ENCODE measurements at regions not wholly inside any gene's neighbourhood (a gene's known extent, or its start where the extent isn't known, plus 50 kb on each side); places are given as distances from the start of the nearest gene placed in this dataset.

- CTCF ChIA-PET: interaction anchor here (1.1 kb wide), 1 partner anchor 8 kb away, joined by 3 read pairs; no protein-coding TSS in a partner anchor
- TF ChIP-seq CTCF (IDR thresholded peaks at IDR 0.05; ENCODE audit: control extremely low read depth, extremely low read depth, low read depth, missing control alignments): no peak
- POLR2A ChIA-PET: no interaction called here
- no peak for DNase-seq (ENCODE audit: extremely low spot score)
These were observed 796.2 kb upstream of the RBFOX1 start for GRCh38 chr16:6536411-6536810.

DNA sequence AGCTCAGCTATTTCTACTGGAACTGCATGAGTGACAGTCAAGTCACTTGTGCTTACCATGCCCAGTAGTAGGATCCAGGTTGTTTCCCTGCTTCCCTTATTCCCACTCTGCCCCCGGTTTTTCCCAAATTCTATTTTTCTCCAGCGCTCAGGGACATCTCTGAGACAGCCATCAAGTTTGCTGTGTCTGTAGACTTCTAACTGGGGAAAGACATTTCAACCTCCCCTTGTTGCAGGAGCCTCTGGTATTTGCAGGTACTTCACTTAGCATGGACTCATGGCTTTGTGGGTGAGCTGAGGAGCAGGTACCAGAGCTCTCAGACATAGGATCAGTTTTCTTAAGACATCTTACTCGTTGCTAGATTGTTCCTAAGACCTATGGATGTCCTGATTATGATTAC is 801.6 kb upstream of the RBFOX1 start:
- no peak for DNase-seq (ENCODE audit: extremely low spot score)
- TF ChIP-seq CTCF (IDR thresholded peaks at IDR 0.05; ENCODE audit: control extremely low read depth, extremely low read depth, low read depth, missing control alignments): no peak
- CTCF ChIA-PET: no interaction called here
- POLR2A ChIA-PET: no interaction called here

DNA sequence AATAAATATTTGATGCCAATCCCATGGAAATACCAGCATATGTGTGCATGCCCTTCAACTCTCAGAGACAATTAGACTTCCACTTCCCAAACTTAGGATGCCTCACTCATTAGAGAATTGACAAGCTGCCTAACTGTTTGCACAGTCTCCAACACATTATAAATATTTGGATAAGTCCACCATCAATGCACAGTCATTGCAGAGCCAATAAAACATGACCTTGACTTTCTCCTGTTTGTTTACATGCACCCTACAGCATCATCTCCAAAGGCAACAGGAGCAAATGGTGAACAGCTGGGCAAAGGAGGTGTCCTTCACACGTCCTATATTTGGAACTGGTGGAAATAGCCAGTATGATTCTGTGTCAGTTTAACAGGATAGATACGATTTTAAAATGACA is 804.4 kb upstream of the RBFOX1 start:
- no peak for TF ChIP-seq CTCF (IDR thresholded peaks at IDR 0.05; ENCODE audit: control extremely low read depth, extremely low read depth, low read depth, missing control alignments)
- ChIA-PET CTCF (interaction anchor here (0.7 kb wide), 1 partner anchor 9 kb away, joined by 3 read pairs; no protein-coding TSS in a partner anchor), POLR2A (no interaction called here)
- DNase-seq (ENCODE audit: extremely low spot score): no peak

- ChIA-PET CTCF (no interaction called here), POLR2A (no interaction called here)
- TF ChIP-seq CTCF (IDR thresholded peaks at IDR 0.05; ENCODE audit: control extremely low read depth, extremely low read depth, low read depth, missing control alignments): no peak
- no peak for DNase-seq (ENCODE audit: extremely low spot score)
These were observed 805.0 kb upstream of the RBFOX1 start for GRCh38 chr16:6527646-6528045.

DNA sequence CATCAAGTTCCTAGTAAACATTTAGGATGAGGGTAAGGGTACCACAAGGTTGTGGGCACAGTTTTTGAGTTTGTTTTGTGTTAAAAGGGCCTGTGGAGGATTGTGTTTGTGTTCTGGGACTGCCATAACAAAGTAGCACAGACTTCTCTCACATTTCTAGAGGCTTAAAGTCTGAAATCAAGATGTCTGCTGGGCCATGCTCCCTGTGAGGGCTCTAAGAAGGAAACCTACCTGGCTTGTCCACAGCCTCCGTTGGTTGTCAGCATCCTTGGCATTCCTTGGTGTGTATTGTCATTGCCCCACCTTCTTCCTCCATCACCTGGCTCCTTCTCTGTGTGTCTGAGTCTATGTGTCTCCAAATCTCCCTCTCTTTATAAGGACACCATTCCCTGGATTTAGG is 808.1 kb upstream of the RBFOX1 start:
- DNase-seq (ENCODE audit: extremely low spot score): no peak
- no peak for TF ChIP-seq CTCF (IDR thresholded peaks at IDR 0.05; ENCODE audit: control extremely low read depth, extremely low read depth, low read depth, missing control alignments)
- ChIA-PET CTCF (no interaction called here), POLR2A (no interaction called here)

DNA sequence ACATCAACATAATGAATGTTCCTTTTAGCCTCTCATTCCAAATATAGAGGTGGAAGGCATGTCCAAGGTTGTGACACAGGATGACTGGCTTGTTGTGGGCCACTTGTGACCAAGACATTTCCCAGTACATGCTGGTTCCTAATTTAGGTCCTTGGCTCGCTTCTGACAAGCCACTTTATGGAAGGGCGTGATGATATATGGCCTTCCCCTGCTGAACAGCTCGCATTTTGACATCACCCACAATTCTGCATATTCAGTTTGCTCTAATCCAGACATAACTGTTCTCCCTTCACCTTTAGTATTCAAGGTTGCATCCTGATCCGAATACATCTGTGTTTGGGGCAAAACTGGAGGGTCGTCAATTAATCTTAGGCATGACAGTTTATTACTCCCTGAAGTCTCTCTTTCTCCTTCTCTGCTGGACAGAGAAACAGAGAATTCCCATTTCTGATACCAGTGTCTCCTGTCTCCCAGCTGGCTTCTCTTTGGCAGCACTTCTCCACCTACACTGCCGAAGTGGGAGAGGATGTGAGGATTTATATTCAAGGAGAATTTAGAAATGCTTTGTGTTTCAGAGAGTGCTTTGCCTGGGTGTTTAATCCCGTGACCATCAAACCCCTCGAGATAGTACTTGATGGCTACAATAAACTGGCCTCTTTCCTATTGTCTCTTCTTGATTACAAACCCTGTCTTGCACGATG is 815.5 kb upstream of the RBFOX1 start:
- CTCF ChIA-PET: no interaction called here
- TF ChIP-seq CTCF (IDR thresholded peaks at IDR 0.05; ENCODE audit: control extremely low read depth, extremely low read depth, low read depth, missing control alignments): no peak
- POLR2A ChIA-PET: no interaction called here
- DNase-seq (ENCODE audit: extremely low spot score): no peak
